ENCODE measurements at regions not wholly inside any gene's neighbourhood (a gene's known extent, or its start where the extent isn't known, plus 50 kb on each side); places are given as distances from the start of the nearest gene placed in this dataset.
"Not testable (repeated sequence)": the region's sequence is repeated elsewhere in the genome, so short reads cannot be mapped to it uniquely, and the experiment has no call there.

DNA sequence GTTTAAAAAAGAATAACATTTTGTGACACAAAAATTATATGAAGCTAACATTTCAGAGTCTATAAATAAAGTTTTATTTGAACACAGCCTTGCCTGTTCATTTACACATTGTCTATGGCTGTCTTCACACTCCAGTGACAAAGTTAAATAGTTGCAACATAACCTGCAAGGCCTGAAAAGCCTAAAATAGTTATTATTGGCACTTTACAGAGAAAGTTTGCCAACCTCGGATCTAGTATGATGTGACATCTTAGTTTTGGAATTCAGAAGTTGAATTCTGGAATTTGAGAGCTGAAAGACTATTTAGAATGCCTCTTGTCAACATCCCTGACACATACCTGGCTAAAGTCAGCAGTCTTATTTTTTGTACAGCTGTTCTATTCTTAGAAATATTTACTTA, 68.3 kb downstream of the DYRK2 start:
- DNase-seq, result no peak

DNA sequence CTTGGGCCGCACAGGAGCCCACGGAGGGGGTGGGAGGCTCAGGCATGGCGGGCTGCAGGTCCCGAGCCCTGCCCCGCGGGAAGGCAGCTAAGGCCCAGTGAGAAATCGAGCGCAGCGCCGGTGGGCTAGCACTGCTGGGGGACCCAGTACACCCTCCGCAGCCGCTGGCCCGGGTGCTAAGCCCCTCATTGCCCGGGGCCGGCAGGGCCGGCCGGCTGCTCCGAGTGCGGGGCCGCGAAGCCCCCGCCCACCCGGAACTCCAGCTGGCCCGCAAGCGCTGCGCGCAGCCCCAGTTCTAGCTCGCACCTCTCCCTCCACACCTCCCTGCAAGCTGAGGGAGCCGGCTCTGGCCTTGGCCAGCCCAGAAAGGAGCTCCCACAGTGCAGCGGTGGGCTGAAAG, 70.8 kb downstream of the DYRK2 start:
- DNase-seq, result not testable (repeated sequence)

DNA sequence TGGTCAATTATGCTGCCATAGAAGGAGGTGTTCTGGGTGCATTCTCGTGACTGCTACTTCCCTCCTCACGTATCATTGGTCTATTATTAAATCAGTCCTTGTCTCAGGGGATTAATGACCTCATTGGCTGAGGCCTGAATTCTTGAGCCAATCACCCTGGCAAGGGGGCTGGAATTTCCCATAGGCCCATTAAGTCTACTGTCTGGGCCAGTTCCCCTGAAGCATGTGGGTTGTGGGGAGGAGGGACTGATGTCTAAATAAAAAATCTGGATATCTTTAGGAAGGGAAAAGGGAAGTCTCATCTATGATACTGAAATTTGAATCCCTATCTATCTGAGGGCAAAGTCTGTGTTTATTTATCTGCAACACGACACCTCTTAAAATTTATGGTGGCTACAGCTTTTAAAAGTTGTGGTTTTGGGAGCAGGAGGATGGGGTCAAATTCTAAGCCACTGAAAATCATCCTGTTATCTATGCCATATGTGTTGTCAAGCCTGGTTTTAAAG, 71.9 kb downstream of the DYRK2 start:
- no peak for DNase-seq

DNA sequence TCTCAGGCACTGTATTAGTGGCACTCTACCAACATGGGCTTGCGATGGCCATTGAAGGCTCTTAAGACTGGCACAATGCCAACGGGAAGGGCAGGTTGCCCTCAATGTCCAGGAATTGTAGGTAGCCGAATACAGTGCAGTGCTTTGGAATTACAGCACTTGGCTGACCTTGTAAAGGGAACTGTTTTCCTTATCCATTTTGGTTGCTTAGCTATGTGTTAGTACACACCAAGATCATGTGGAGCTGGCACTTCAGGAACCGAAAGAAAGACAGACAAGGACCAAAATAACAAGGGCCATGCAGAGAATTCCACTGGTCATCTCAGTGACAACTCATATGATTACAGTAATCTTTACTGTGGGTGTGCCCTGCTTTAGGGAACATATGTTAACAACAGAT, 72.7 kb downstream of the DYRK2 start:
- DNase-seq, result no peak

DNA sequence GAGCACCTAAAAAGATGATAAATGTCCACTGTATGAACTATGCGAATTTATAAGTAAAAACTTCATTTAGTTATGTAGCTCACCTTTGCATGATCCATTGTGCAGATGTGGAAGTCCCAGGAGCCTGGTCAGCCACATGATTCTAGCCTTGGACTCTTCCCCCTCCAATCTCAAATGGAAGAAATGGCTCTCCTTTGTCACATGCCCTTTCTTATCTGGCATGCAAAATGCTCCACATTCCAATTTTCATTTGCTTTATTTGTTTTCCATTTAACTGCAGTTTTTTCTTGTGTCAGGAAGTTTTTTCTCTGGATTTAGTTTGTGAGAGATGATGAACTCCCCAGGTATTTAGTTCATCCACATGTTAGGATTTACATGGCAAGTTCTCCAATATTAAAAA, 73.8 kb downstream of the DYRK2 start:
- no peak for DNase-seq

DNA sequence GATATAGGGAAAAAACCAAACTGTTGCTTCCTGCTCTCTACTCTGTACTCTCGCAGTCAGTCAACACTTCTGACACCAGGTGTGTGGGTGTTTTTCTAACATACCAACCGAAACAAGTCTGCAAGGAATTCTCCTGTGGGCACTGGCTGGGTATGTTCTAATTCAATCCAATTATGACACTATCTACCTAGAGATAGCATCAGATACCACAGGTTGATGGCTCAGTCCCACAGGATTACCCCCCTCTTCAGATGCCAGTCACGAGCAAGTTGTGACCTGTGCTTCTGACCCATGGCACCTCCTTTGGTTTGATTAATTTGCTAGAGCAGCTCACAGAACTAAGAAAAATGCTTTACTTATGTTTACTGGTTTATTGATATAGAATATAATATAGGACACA, 78.3 kb downstream of the DYRK2 start:
- DNase-seq, result no peak

DNA sequence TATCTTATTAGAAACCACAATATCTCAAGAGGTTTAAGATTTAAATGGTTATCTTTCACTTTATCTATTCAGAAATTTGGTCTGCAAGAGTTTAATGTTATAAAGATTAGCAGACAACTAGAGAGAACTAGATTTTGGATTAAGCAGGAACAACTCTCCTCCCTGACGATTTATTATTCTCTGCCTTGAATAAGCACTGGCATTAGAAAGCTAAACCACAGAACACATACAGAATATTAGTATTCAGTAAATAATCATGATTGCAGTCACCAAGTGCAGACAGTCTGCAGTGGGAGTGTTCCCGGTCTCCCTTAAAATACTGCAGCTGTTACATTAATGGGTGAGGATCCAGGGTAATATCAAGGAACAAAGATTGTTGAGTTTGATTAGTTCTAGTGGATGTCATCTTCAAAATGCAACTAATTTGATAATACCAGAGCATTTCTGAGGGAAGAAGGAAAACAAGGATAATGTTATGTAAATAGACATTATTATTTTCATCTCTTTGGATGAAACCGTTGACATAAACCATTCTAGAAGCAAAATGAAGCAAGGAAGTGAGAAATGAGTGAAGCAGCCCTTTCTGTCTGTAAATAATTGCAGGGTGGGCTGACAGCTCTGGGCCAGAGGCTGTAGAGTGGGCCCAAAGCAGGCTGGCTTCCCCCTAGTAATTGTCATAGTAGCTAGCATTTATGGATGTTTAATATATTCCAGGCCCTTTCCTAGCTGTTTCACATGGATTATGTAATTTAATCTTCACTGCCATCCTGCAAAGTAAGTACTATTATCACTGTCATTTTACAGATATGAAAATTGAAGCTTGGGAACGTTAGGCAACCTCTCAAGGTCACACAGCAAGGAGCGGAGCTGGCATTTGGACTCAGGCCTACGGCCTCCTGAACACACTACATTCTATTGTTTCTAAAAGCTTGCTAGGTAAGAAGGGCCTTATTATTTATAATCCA, 79.4 kb downstream of the DYRK2 start:
- DNase-seq, result no peak

DNA sequence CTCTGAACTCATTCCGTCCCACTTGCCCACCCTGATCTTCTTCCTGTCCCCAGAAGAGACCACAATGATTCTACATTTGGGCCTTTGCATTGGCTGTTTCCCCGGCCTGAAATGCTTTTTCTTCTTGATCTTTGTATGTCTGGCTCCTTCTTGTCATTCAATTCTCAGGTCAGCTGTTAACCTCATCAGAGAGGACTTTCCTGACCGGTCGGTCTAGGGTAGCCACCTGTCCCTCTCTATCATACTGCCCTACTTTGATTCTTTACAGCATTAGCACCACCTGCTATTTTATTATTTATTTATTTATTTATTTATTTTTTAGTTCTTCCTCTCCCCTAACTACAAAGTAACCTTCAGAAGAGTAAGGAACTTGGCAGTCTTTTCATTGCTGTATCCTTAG, 84.3 kb downstream of the DYRK2 start:
- DNase-seq, result no peak

DNA sequence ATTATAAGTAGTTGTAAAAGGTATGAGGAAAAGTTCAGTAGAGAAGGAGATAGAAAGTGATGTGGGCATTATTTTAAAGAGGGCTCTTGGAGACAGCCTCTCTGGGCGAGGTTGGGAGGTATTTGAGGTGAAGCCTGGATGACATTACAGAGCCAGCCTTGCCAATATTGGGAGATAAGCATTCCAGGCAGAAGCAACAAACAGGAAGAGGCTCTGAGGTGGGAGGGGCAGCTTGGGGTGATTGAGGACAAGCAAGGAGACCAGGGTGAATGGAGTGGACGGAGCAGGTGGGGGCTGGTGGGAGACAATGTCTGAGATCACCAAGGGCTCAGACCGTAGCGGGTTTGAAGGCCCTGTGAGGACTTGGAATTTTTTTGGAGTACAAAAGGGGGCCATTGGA, 87.3 kb downstream of the DYRK2 start:
- no peak for DNase-seq

DNA sequence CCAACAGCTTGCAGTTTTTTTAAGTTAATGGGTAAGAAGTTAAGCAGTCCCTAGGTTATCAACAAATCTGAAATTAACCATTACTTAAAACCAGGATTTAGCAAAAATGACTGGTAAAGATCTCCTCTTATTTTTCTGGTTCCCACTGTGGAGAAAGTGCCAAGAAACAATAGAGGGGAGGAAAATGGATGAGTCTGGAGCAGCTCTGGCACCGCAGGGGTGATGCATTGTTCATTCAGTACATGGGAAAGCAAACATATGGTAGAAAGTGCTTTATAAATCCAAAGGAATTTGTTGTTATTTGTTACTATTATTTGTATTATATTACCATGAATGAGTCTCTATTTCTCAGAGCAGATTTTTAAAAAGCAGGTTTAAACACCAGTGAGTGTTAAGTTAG, 92.2 kb downstream of the DYRK2 start:
- DNase-seq, result no peak

DNA sequence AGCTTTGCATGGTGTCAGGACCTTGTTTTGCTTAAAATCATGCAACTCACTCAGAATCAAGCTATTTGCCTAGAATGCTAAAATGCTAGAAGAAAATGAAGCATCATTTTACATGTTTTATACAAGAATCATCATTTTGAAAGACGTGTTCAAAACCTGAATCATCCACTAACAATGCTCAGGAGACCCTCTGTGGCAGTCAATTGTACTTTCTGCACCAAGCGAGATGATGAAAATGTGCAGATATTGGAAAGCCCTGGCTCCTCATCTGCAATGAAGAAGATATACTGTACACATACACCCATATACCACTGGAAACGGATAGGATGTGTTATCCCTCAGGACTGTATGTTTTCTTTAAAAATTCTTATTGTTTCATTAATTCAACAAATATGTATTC, 92.7 kb downstream of the DYRK2 start:
- no peak for DNase-seq

DNA sequence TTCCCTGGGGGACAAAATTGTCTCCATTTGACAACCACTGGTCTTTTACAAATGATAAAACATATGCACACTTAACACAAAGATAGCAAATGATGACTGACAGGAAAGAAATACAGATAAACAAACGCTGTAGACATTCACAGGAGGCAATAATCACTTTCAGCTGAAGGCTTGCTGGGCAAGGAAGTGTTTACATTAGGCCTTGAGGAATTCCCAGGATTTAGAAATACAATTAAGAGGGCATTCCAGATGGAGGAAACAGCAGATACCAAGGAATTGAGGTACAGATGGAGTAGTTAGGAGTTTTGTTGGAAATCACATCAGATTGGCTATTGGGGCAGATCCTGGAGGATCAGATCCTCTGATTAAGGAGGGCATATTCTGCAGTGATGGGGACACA, 93.9 kb downstream of the DYRK2 start:
- no peak for DNase-seq

DNA sequence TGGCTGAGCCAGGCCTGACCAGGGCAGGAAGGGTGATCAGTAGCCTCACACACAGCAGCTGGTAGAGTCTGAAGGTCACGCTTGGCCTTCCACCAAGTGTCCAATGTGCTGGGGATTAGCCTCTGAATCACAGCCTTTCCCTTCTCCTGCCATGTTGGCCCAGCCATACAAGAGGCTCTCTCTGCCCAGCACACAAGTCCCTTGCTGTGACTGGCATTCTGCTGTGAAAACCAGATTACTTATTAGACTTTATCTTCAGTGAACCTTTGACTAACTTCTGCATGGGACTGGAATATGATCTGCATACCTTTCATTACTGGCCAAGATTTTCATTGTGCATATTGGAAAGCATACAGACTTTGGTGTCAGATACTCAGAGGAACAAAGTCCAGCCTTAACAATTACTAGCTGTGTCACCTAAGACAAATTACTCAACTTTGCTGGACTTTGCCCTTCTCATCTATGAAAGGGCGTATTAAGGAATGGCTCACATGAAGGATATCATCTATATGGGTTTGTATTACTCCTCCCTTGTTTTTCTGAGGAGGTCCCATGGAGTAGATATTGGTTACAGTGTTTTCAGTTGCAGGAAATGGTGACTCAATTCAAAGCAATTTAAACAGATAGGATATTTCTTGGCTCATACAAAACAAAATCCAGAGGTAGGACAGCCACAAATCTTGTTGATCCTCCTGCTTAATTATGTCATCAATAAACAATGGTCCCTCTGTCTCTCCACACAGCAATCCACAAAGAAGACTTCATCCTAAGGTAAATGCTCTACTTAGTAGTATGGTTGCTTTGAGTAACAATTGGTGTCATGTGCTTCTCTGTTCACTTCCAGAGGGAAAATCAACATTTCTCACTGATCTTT, 99.6 kb downstream of the DYRK2 start:
- DNase-seq, result no peak

DNA sequence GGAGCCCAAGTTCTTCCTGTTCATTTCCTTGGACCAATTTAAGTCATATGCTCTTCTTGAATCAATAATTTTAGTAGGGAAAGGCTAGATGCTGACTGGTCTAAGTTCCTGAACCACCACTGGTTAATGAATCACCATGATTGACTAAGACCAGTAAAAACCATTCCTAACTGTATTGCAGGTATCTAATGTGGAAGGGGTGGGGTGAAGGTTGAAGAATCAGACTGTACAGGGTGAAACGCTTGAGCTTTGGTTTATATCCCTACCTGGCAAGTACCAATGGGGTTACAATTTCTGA, 100.1 kb downstream of the DYRK2 start:
- no peak for DNase-seq

DNA sequence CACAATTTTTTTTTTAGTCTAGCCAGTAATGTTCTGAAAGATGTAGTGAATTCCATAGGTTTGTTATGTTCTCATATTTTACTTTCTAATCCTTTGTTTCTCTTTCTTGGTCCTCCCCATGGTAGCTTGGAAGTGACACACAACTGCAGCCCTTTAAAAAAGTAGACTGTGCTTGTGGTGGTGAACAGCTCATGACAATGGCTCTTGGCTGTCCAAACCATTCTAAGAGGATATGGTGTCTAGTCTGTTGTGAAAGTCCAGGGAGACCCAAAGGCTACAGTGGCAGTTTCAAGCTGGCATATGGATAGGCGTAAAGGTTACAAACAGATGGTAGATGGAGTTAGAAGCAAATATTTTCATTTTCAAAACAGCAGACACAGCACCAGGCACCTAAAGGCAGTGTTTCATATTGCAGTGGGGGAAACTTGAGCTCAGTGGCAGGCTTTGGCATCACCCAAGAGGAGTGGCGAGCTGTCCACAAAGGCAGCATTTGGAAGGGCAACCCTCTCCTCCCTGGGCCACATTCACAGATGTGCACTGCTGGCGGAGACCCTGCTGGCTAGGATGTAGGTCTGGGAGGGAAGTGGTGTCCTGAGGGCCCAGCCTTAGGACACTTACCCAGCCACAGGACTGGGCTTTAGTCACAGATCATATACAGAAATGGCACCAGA, 102.1 kb downstream of the DYRK2 start:
- no peak for DNase-seq

DNA sequence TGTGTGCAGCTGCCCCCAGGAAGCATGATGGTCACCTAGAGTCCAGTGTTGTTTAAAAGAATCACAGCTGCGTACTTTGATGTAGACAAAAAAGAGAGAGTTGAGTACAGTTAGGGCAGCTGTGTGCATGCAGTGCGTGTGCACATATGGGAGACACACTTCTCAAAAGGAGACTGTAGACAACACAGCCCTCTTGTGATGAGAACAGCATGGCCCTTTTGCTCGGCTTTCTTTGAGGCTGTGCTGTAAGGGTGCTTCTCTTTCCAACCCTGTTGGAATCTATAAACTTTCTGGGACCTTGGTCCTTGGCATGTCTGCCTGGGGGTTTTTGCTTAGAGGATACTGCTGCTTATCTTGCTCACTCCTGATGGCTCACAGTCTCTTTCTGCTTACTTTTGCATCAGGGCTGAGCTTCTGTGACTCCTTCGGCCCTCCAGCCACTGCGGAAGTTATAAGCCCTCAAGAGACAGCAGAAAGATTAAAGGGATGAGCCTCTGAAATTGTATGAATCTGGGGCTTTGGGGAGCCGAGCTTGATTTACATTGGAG, 102.9 kb downstream of the DYRK2 start:
- DNase-seq, result no peak

DNA sequence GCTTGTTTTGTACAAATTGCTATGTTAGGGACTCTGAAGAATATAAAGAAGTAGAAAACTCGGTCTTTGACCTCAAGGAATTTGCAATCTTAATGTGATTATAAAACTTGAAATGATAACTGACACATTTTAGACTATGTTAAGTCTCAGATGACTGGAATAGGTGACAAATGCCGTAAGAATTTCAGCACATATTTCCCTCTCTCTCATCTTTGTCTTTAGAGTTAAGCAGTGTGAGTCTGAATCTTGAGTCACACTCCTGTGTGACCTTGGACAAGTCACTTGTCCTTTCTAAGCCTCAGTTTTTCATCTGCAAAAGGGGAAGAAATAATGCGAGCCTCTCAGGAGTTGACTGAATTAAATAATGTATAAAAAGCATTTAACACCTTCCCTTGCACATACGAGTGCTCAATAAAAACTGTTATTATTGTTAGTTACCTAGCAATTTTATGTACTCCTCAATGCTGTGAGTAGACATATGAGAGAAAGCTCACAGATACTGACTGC, 103.7 kb downstream of the DYRK2 start:
- DNase-seq, result no peak

DNA sequence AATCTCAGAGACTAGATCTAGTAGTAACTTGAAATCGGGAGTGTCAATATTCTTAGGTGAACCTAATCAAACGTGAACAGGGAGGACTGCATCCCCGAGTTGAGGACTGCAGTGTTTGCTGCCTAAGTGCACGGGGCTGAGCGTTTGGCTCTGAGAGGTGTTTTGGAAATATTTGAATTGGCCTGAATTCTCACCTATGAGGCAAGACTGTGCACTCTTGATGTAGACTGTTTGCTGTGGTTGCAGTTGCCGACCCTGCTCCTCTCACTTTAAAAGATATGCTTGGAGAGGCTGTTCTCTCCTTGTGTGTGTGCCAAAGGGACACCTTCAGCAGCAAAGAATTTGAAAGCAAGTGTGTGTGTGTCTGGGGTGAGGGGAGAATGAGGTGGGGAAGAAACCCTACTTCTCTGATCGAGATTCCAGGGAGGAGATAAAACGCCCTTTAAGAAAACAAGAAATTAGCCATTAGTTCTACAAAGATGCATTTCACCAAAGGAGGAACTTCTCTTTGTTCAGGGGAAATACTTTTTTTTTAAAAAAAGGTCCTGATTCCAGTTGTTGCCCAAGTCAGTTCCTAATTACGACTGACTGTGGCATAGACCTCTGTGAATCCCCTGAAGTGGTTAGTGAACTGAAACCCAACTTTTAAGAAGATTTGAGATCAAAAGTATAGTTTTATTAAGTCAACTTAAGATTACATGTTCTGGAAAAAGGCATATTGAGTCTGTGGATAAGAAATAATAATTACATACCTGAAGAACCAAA, 106.6 kb downstream of the DYRK2 start:
- DNase-seq, result no peak

DNA sequence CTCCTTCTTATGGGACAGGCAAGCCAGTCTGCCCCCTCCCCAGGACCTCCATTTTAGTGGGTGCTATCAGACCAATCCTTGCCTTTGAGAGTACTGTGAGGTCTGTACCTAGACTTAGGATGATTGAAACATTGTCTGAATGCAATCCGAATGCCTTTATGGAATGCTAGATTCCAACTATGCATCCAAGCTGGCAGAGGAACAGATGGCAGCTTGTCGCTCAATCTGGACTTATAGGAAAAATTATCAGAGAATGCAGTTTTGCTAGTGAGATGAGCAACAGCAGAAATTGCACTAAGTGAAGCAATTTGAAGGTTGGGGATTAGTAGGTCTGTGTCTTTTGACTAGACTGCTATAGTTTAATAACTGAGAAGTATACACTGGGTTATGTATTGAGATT, 109.1 kb downstream of the DYRK2 start:
- no peak for DNase-seq

DNA sequence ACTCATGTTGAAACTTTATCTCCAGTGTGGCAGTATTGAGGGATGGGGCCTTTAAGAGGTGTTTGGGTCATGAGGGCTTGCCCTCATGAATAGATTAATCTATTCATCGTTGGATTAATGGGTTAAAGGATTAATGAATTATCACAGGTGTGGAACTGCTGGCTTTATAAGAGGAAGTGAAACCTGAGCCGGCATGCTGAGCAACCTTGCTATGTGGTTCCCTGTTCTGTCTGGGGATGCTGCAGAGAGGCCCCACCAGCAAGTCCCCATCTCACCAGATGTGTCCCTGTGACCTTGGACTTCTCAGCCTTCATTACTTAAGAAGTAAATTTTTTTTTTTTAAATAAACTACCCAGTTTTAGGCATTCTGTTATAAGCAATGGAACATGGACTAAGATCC, 109.6 kb downstream of the DYRK2 start:
- DNase-seq, result no peak

DNA sequence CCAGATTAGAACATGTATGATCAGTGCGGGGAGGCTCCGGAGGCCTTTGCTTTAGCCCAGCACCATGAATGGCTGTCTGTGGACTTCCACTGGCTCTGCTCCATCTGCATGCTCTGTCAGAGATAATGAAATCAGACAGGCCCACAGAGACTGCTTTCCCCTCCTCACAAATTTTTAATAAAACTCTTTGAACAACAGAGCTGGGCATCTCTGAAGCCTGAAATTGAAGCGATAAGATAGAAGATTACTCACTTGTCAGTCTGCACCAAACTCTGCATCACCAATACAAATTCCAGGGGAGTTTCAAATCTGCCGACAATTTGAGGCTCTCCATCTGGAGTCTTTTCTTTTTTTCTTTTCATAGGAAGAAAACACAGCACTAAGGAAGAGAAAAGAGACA, 110.0 kb downstream of the DYRK2 start:
- DNase-seq, result no peak

DNA sequence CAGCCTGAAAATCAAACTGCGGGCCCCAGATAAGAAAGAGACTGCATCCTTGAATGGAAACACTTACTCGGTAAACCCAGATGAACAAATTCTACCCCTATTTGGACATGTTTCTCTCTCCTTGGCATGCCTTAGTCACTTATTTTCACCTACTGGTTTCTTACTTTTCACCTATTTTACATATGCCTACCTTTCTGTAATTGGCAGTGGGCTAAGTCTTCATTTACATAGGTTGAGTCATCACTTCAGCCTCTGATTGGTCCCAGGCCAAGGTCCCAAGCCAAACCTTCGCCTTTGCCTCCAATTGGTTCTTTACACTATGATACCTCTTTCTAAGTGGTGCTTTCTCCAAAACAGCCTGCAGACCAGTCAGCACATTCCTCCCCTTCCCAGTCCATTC, 111.3 kb downstream of the DYRK2 start:
- no peak for DNase-seq

All from dermis blood vessel endothelial cell (primary cell).